Pancreas (tissue), 10 donors: ENCODE measurements at regions not wholly inside any gene's neighbourhood (a gene's known extent, or its start where the extent isn't known, plus 50 kb on each side); places are given as distances from the start of the nearest gene placed in this dataset.

Experiments
- ATAC-seq, 4 donors: fragments of 200-7000 bp; cut with Tn5 transposase; one replicate each; pipeline versions ENCODE4 v1.8.0 to v1.9.1; 2020; ENCODE audit warnings: mild to moderate bottlenecking in 4 of 4, moderate library complexity in 4 of 4
- DNase-seq, 6 donors: peaks; one replicate each; pipeline ENCODE4 v3.0.0-alpha.2; 2020
- FAIRE-seq: peaks from 2 replicates; lab custom pipeline; 2012; peaks lifted over from hg19 to GRCh38; lab: Jason Lieb, UNC
- H3K27ac ChIP-seq, 4 donors: fragments of 200-600 bp; sonication (generic); 1 replicate in 3 of 4; 2 replicates in 1 of 4; pipeline versions ENCODE4 v1.5.0 to v1.8.0; 2020
- H3K27me3 ChIP-seq, 4 donors: fragments of 200-600 bp; one replicate each; pipeline ENCODE4 v1.8.0; 2021
- H3K36me3 ChIP-seq, 3 donors: fragments of 200-600 bp; sonication (generic) in 1 of 3; one replicate each; pipeline versions ENCODE4 v1.5.0 to v1.8.0; 2020 to 2021
- H3K4me1 ChIP-seq, 3 donors: fragments of 200-600 bp; one replicate each; pipeline ENCODE4 v1.8.0; 2021
- H3K4me3 ChIP-seq, 4 donors: fragments of 200-600 bp; sonication (generic) in 2 of 4; one replicate each; pipeline versions ENCODE4 v1.5.0 to v1.8.0; 2020 to 2021
- H3K9me3 ChIP-seq, 4 donors: fragments of 200-600 bp; one replicate each; pipeline ENCODE4 v1.8.0; 2021
- CTCF ChIP-seq, 4 donors: fragments of 200-600 bp; sonication (generic) in 3 of 4; IDR thresholded peaks; one replicate each; pipeline versions ENCODE4 v1.5.0 to v1.8.0; 2021; ENCODE audit warnings: antibody characterized with exemption in 4 of 4
- WGBS, 2 donors: extraction: QIAGEN DNeasy Blood & Tissue Kit; methylation state at CpG; one replicate each; pipeline ENCODE4 v1.1.7; 2013; 5-methylcytosine and 5-hydroxymethylcytosine counted together
- intact Hi-C, 3 donors: fragments of 100-400 bp; cut with DNase I; formaldehyde crosslinking; loops; one replicate each; pipeline versions ENCODE4 v1.11.1 to v1.14.2; 2022
- donor health status: healthy with polysubstance abuse.
- donor health status: DM: no; HTN: no; CAD: no; lungs with moderate emphysema.
- donor health status: DM: no; HTN: no; CAD: no.
- donor health status: control.
- donor health status: control.
- donor health status: Bipolar disorder and iron deficiency.
- donor health status: DM: yes; HTN: yes; CAD: no.
- donor health status: DM: no; HTN: no; CAD: no.
- donor health status: DM: no; HTN: no; CAD: no.
- donor health status: DM: yes; HTN: yes; CAD: no.

GRCh38 chr11:122033193-122033592 lies 82.8 kb downstream of the BLID start:
- 52 to 62% methylated on average over 2 of the region's 2 CpGs for WGBS, 2 donors
- no peak overlapping the region for H3K4me3 ChIP-seq
- no peaks in the 10 kb centered on the region for H3K27me3 ChIP-seq
- no peak for DNase-seq
- H3K4me1 ChIP-seq = no peaks in the 10 kb centered on the region
- no peak for ATAC-seq
- intact Hi-C loops = no loop called here
- H3K27ac ChIP-seq = no peak overlapping the region
- no peaks in the 10 kb centered on the region for H3K36me3 ChIP-seq
- no peak for FAIRE-seq
- no peaks in the 10 kb centered on the region for H3K9me3 ChIP-seq
- no peak for TF ChIP-seq CTCF (IDR thresholded peaks at IDR 0.05)

- 74 to 96% methylated on average over 3 of the region's 3 CpGs for WGBS, 2 donors
- FAIRE-seq (no peak), DNase-seq (peak in 1 of 6 donors; percentile 2), ATAC-seq (no peak)
- Histone ChIP-seq H3K36me3 (no peaks in the 10 kb centered on the region), H3K4me3 (no peak overlapping the region), H3K27ac (no peak overlapping the region), H3K9me3 (no peaks in the 10 kb centered on the region), H3K4me1 (no peaks in the 10 kb centered on the region), H3K27me3 (no peaks in the 10 kb centered on the region)
- intact Hi-C loops = no loop called here
- TF ChIP-seq CTCF (IDR thresholded peaks at IDR 0.05) = no peak
Measured at GRCh38 chr11:122032317-122032716, 83.7 kb downstream of the BLID start.

- H3K27ac ChIP-seq = no peak overlapping the region
- DNase-seq (no peak), ATAC-seq (no peak), FAIRE-seq (no peak)
- no peaks in the 10 kb centered on the region for H3K9me3 ChIP-seq
- intact Hi-C loops = no loop called here
- H3K36me3 ChIP-seq = no peaks in the 10 kb centered on the region
- no peak for TF ChIP-seq CTCF (IDR thresholded peaks at IDR 0.05)
- no peak overlapping the region for H3K4me3 ChIP-seq
- WGBS, 2 donors = 70 to 74% methylated on average over 1 of the region's 1 CpG
- no peaks in the 10 kb centered on the region for H3K27me3 ChIP-seq
- H3K4me1 ChIP-seq = no peaks in the 10 kb centered on the region
Measured at GRCh38 chr11:122031813-122032212, 84.2 kb downstream of the BLID start.

GRCh38 chr11:122030286-122030685 lies 85.7 kb downstream of the BLID start:
- FAIRE-seq = no peak

GRCh38 chr11:122028545-122028944 lies 87.5 kb downstream of the BLID start:
- Histone ChIP-seq H3K9me3 (no peaks in the 10 kb centered on the region), H3K36me3 (no peaks in the 10 kb centered on the region), H3K27me3 (no peaks in the 10 kb centered on the region), H3K4me3 (no peak overlapping the region), H3K4me1 (no peaks in the 10 kb centered on the region), H3K27ac (no peak overlapping the region)
- no peak for TF ChIP-seq CTCF (IDR thresholded peaks at IDR 0.05)
- no peak for FAIRE-seq
- intact Hi-C loops = no loop called here
- WGBS, 2 donors = 59 to 66% methylated on average over 4 of the region's 4 CpGs
- no peak for ATAC-seq
- DNase-seq = no peak

More at GRCh38 chr11:122030286-122030685, 85.7 kb downstream of the BLID start:
- DNase-seq (no peak), ATAC-seq (no peak)
- Histone ChIP-seq H3K36me3 (no peaks in the 10 kb centered on the region), H3K9me3 (no peaks in the 10 kb centered on the region), H3K4me1 (no peaks in the 10 kb centered on the region), H3K4me3 (no peak overlapping the region), H3K27me3 (no peaks in the 10 kb centered on the region), H3K27ac (no peak overlapping the region)
- intact Hi-C loops = no loop called here
- TF ChIP-seq CTCF (IDR thresholded peaks at IDR 0.05) = no peak
- 36 to 48% methylated on average over 3 of the region's 3 CpGs for WGBS, 2 donors
